Trophoblast cell (in vitro differentiated cells and primary cell): ENCODE measurements at regions not wholly inside any gene's neighbourhood (a gene's known extent, or its start where the extent isn't known, plus 50 kb on each side); places are given as distances from the start of the nearest gene placed in this dataset.

ENCODE experiments used
- DNase-seq, 2 donors: peaks; one replicate each; pipeline ENCODE4 v3.0.0-alpha.2; 2016
- H2AFZ ChIP-seq: 2 replicates; pipeline ENCODE4 v1.6.1; 2013; ENCODE audit warnings: low read length, moderate library complexity, mild to moderate bottlenecking; ENCODE audit not compliant: insufficient read depth, poor library complexity
- H2AK5ac ChIP-seq: 2 replicates; pipeline ENCODE4 v1.6.1; 2013; ENCODE audit warnings: mild to moderate bottlenecking, low read length
- H2BK120ac ChIP-seq: 2 replicates; pipeline ENCODE4 v1.6.1; 2013; ENCODE audit warnings: low read length, mild to moderate bottlenecking, moderate library complexity; ENCODE audit not compliant: insufficient read depth, poor library complexity
- H2BK12ac ChIP-seq: 2 replicates; pipeline ENCODE4 v1.6.1; 2013; ENCODE audit warnings: mild to moderate bottlenecking, low read length, moderate library complexity
- H2BK5ac ChIP-seq: 2 replicates; pipeline ENCODE4 v1.6.1; 2013; ENCODE audit warnings: low read length, low read depth, moderate library complexity, mild to moderate bottlenecking; ENCODE audit not compliant: poor library complexity
- H3K14ac ChIP-seq: 2 replicates; pipeline ENCODE4 v1.6.1; 2013; ENCODE audit warnings: mild to moderate bottlenecking, low read length
- H3K18ac ChIP-seq: 2 replicates; pipeline ENCODE4 v1.6.1; 2013; ENCODE audit warnings: mild to moderate bottlenecking, low read length
- H3K23ac ChIP-seq: 2 replicates; pipeline ENCODE4 v1.6.1; 2013; ENCODE audit warnings: low read length
- H3K27ac ChIP-seq: 2 replicates; pipeline ENCODE4 v1.5.1; 2013; ENCODE audit warnings: low read depth, mild to moderate bottlenecking, inconsistent platforms, low read length, moderate library complexity
- H3K27me3 ChIP-seq: 2 replicates; pipeline ENCODE4 v1.6.1; 2013; ENCODE audit warnings: inconsistent platforms, mild to moderate bottlenecking, low read length, moderate library complexity; ENCODE audit not compliant: insufficient read depth
- H3K36me3 ChIP-seq, 2 experiments: 1 replicate in 1 of 2; 2 replicates in 1 of 2; pipeline ENCODE4 v1.6.1; 2013; ENCODE audit warnings: low read length in 2 of 2, mild to moderate bottlenecking in 2 of 2, moderate library complexity in 1 of 2; ENCODE audit not compliant: insufficient read depth in 2 of 2, control insufficient read depth in 1 of 2
- H3K4ac ChIP-seq: 2 replicates; pipeline ENCODE4 v1.6.1; 2013; ENCODE audit warnings: low read depth, mild to moderate bottlenecking, low read length, moderate library complexity
- H3K4me1 ChIP-seq, 2 experiments: 1 replicate in 1 of 2; 2 replicates in 1 of 2; pipeline ENCODE4 v1.6.1; 2013; ENCODE audit warnings: low read length in 2 of 2, mild to moderate bottlenecking in 2 of 2, moderate library complexity in 1 of 2; ENCODE audit not compliant: insufficient read depth in 2 of 2, control insufficient read depth in 1 of 2
- H3K4me2 ChIP-seq: 2 replicates; pipeline ENCODE4 v1.6.1; 2013; ENCODE audit warnings: inconsistent platforms, mild to moderate bottlenecking, low read length, moderate library complexity
- H3K4me3 ChIP-seq: 2 replicates; pipeline ENCODE4 v1.5.1; 2013; ENCODE audit warnings: mild to moderate bottlenecking, low read depth, low read length, inconsistent platforms
- H3K79me1 ChIP-seq: one replicate; pipeline ENCODE4 v1.6.1; 2013; ENCODE audit warnings: low read length
- H3K79me2 ChIP-seq: 2 replicates; pipeline ENCODE4 v1.6.1; 2013; ENCODE audit warnings: low read length, mild to moderate bottlenecking; ENCODE audit not compliant: control insufficient read depth, insufficient read depth, poor library complexity
- H3K9ac ChIP-seq: 2 replicates; pipeline ENCODE4 v1.6.1; 2013; ENCODE audit warnings: mild to moderate bottlenecking, low read length
- H3K9me3 ChIP-seq: 2 replicates; pipeline ENCODE4 v1.6.1; 2013; ENCODE audit warnings: low read depth, mild to moderate bottlenecking, control low read depth, inconsistent platforms, low read length; ENCODE audit not compliant: insufficient read depth
- H4K12ac ChIP-seq: 2 replicates; pipeline ENCODE4 v1.6.1; 2013; ENCODE audit warnings: low read depth, mild to moderate bottlenecking, low read length, moderate library complexity
- H4K8ac ChIP-seq: 2 replicates; pipeline ENCODE4 v1.6.1; 2013; ENCODE audit warnings: low read depth, mild to moderate bottlenecking, low read length, moderate library complexity
- H4K91ac ChIP-seq: one replicate; pipeline ENCODE4 v1.6.1; 2013; ENCODE audit warnings: low read depth, mild to moderate bottlenecking, low read length, moderate library complexity
- WGBS: extraction: QIAGEN DNeasy Blood & Tissue Kit; methylation state at CpG from one replicate; pipeline ENCODE4 v1.1.7; 2013; ENCODE audit warnings: missing lambda C conversion rate; ENCODE audit not compliant: insufficient read length, insufficient coverage; ENCODE audit errors: extremely low coverage; 5-methylcytosine and 5-hydroxymethylcytosine counted together

- no peak overlapping the region for H3K18ac ChIP-seq
- H3K79me1 ChIP-seq: no peaks in the 10 kb centered on the region
- H3K23ac ChIP-seq: no peak overlapping the region
- no peak overlapping the region for H2BK12ac ChIP-seq
- no peak for DNase-seq
- H2AK5ac ChIP-seq: no peak overlapping the region
- H3K4me1 ChIP-seq: no peaks in the 10 kb centered on the region
- H2BK5ac ChIP-seq: no peak overlapping the region
- no peak overlapping the region for H3K4me2 ChIP-seq
- H4K8ac ChIP-seq: no peak overlapping the region
- no peaks in the 10 kb centered on the region for H3K27me3 ChIP-seq
- H4K91ac ChIP-seq: no peak overlapping the region
- no peaks in the 10 kb centered on the region for H3K79me2 ChIP-seq
- no peak overlapping the region for H3K27ac ChIP-seq
- H4K12ac ChIP-seq: no peak overlapping the region
- no peak overlapping the region for H3K4ac ChIP-seq
- no peaks in the 10 kb centered on the region for H3K36me3 ChIP-seq
- no peak overlapping the region for H2BK120ac ChIP-seq
- no CpG with 5 or more reads among the region's 1 CpG for WGBS
- no peaks in the 10 kb centered on the region for H3K9me3 ChIP-seq
- no peak overlapping the region for H2AFZ ChIP-seq
- no peak overlapping the region for H3K14ac ChIP-seq
- H3K4me3 ChIP-seq: no peak overlapping the region
- H3K9ac ChIP-seq: no peak overlapping the region
Observed at GRCh38 chr9:115283395-115283794, 165.4 kb upstream of the TNC start.

- H2BK5ac ChIP-seq: no peak overlapping the region
- no peak overlapping the region for H3K4me2 ChIP-seq
- H3K9ac ChIP-seq: no peak overlapping the region
- no peaks in the 10 kb centered on the region for H3K4me1 ChIP-seq
- no peak overlapping the region for H3K14ac ChIP-seq
- no peak overlapping the region for H2AFZ ChIP-seq
- no peak overlapping the region for H4K91ac ChIP-seq
- H3K79me2 ChIP-seq: no peaks in the 10 kb centered on the region
- no peak overlapping the region for H4K12ac ChIP-seq
- no peak overlapping the region for H2AK5ac ChIP-seq
- H3K79me1 ChIP-seq: peaks cover 3% of the 10 kb centered on the region
- no peak overlapping the region for H3K23ac ChIP-seq
- H3K27me3 ChIP-seq: no peaks in the 10 kb centered on the region
- H3K18ac ChIP-seq: no peak overlapping the region
- no peak overlapping the region for H3K4ac ChIP-seq
- no peak overlapping the region for H2BK120ac ChIP-seq
- no peaks in the 10 kb centered on the region for H3K36me3 ChIP-seq
- H3K4me3 ChIP-seq: no peak overlapping the region
- H3K27ac ChIP-seq: no peak overlapping the region
- no peak for DNase-seq
- H4K8ac ChIP-seq: no peak overlapping the region
- no peak overlapping the region for H2BK12ac ChIP-seq
- no peaks in the 10 kb centered on the region for H3K9me3 ChIP-seq
Observed at GRCh38 chr9:115285836-115286235, 167.9 kb upstream of the TNC start.

- H3K36me3 ChIP-seq: no peaks in the 10 kb centered on the region
- H3K14ac ChIP-seq: no peak overlapping the region
- no peak overlapping the region for H3K9ac ChIP-seq
- WGBS: no CpG with 5 or more reads among the region's 1 CpG
- H2AFZ ChIP-seq: no peak overlapping the region
- no peak overlapping the region for H3K4ac ChIP-seq
- no peak overlapping the region for H3K18ac ChIP-seq
- no peak overlapping the region for H3K23ac ChIP-seq
- H3K4me2 ChIP-seq: no peak overlapping the region
- H4K8ac ChIP-seq: no peak overlapping the region
- H2BK12ac ChIP-seq: no peak overlapping the region
- H3K4me1 ChIP-seq: peaks cover under 1% of the 10 kb centered on the region in 2 experiments
- no peak overlapping the region for H4K91ac ChIP-seq
- no peak overlapping the region for H3K27ac ChIP-seq
- no peak overlapping the region for H4K12ac ChIP-seq
- H3K79me1 ChIP-seq: peaks cover 3% of the 10 kb centered on the region
- H3K9me3 ChIP-seq: no peaks in the 10 kb centered on the region
- no peak overlapping the region for H2BK5ac ChIP-seq
- H3K4me3 ChIP-seq: no peak overlapping the region
- DNase-seq: no peak
- no peak overlapping the region for H2AK5ac ChIP-seq
- H3K27me3 ChIP-seq: no peaks in the 10 kb centered on the region
- no peaks in the 10 kb centered on the region for H3K79me2 ChIP-seq
- no peak overlapping the region for H2BK120ac ChIP-seq
Observed at GRCh38 chr9:115286411-115286810, 168.5 kb upstream of the TNC start.

- H3K79me1 ChIP-seq: peaks cover 3% of the 10 kb centered on the region
- H4K91ac ChIP-seq: no peak overlapping the region
- H4K8ac ChIP-seq: no peak overlapping the region
- no peak overlapping the region for H3K9ac ChIP-seq
- H2AK5ac ChIP-seq: no peak overlapping the region
- no peak overlapping the region for H4K12ac ChIP-seq
- H3K18ac ChIP-seq: no peak overlapping the region
- H3K4me1 ChIP-seq: peaks cover 8 to 13% of the 10 kb centered on the region in 2 experiments
- no peaks in the 10 kb centered on the region for H3K36me3 ChIP-seq
- H2BK12ac ChIP-seq: no peak overlapping the region
- peak in 1 of 2 donors; percentile 16 for DNase-seq
- no peak overlapping the region for H3K4me3 ChIP-seq
- no peak overlapping the region for H3K14ac ChIP-seq
- H3K27me3 ChIP-seq: no peaks in the 10 kb centered on the region
- no peak overlapping the region for H3K27ac ChIP-seq
- H2BK120ac ChIP-seq: no peak overlapping the region
- H3K4me2 ChIP-seq: no peak overlapping the region
- no peaks in the 10 kb centered on the region for H3K79me2 ChIP-seq
- no peaks in the 10 kb centered on the region for H3K9me3 ChIP-seq
- H3K23ac ChIP-seq: no peak overlapping the region
- no peak overlapping the region for H2AFZ ChIP-seq
- no peak overlapping the region for H2BK5ac ChIP-seq
- WGBS: no CpG with 5 or more reads among the region's 1 CpG
- H3K4ac ChIP-seq: no peak overlapping the region
Observed at GRCh38 chr9:115289757-115290208, 171.8 kb upstream of the TNC start.
